A673 (cell line): ENCODE measurements at regions not wholly inside any gene's neighbourhood (a gene's known extent, or its start where the extent isn't known, plus 50 kb on each side); places are given as distances from the start of the nearest gene placed in this dataset.

Experiments
- BruUV-seq: library from RNA; stranded (reverse); fragments of 400-500 nt; replicated peaks from 2 replicates; lab custom pipeline; 2021; lab: Mats Ljungman, UMichigan
- CTCF ChIA-PET: fragments of 300-600 bp; sonication (Branson Sonifier 250); formaldehyde crosslinking; loops from one replicate; lab custom pipeline; 2022; ENCODE audit warnings: antibody characterized with exemption; lab: Charles Lee
- POLR2A ChIA-PET: fragments of 300-600 bp; sonication (Branson Sonifier 250); formaldehyde crosslinking; loops from one replicate; lab custom pipeline; 2022; ENCODE audit warnings: antibody characterized with exemption; ENCODE audit not compliant: low non-redundant PET; lab: Charles Lee
- DNase-seq: peaks from one replicate; pipeline ENCODE4 v3.0.0-alpha.2; 2015; ENCODE audit warnings: low spot score
- H3K27ac ChIP-seq: fragments of 200-600 bp; sonication (generic); 2 replicates; pipeline ENCODE4 v1.5.1; 2016; ENCODE audit warnings: mixed run types, low read depth, mild to moderate bottlenecking, mixed read lengths, antibody characterized with exemption, low read length; ENCODE audit not compliant: poor library complexity, severe bottlenecking
- H3K27me3 ChIP-seq: fragments of 200-600 bp; sonication (generic); replicated peaks from 2 replicates; pipeline ENCODE4 v1.6.1; 2017; ENCODE audit warnings: mixed run types, low read depth, mild to moderate bottlenecking, mixed read lengths, antibody characterized with exemption, low read length; ENCODE audit not compliant: insufficient read depth, poor library complexity
- H3K36me3 ChIP-seq: fragments of 200-600 bp; sonication (generic); 2 replicates; pipeline ENCODE4 v1.6.1; 2016; ENCODE audit warnings: mixed run types, mild to moderate bottlenecking, mixed read lengths, antibody characterized with exemption, low read length; ENCODE audit not compliant: insufficient read depth, poor library complexity, severe bottlenecking
- H3K4me1 ChIP-seq: fragments of 200-600 bp; sonication (generic); 2 replicates; pipeline ENCODE4 v1.6.1; 2017; ENCODE audit warnings: mixed run types, mild to moderate bottlenecking, mixed read lengths, antibody characterized with exemption, low read length; ENCODE audit not compliant: insufficient read depth, poor library complexity, severe bottlenecking
- H3K4me3 ChIP-seq: fragments of 200-600 bp; sonication (generic); 2 replicates; pipeline ENCODE4 v1.5.1; 2016; ENCODE audit warnings: low read depth, mixed run types, mild to moderate bottlenecking, mixed read lengths, low read length; ENCODE audit not compliant: poor library complexity, severe bottlenecking
- H3K9me3 ChIP-seq: fragments of 200-600 bp; sonication (generic); 2 replicates; pipeline ENCODE4 v1.6.1; 2016; ENCODE audit warnings: mixed run types, low read depth, mild to moderate bottlenecking, mixed read lengths, antibody characterized with exemption, low read length; ENCODE audit not compliant: poor library complexity, severe bottlenecking
- CTCF ChIP-seq: fragments of 300-800, 200-600 bp; sonication (generic); conservative IDR thresholded peaks from 2 replicates; pipeline ENCODE4 v1.5.1; 2017; ENCODE audit warnings: low read depth, mild to moderate bottlenecking, antibody characterized with exemption, low read length, moderate library complexity, mixed read lengths
- EZH2 ChIP-seq: fragments of 200-600 bp; sonication (generic); IDR thresholded peaks from 2 replicates; pipeline ENCODE4 v1.6.1; 2017; ENCODE audit warnings: borderline replicate concordance, low read depth, mild to moderate bottlenecking, mixed read lengths, antibody characterized with exemption, low read length; ENCODE audit not compliant: poor library complexity, severe bottlenecking
- intact Hi-C: fragments of 100-400 bp; cut with micrococcal nuclease; formaldehyde crosslinking; loops from one replicate; pipeline ENCODE4 v1.10.0; 2022; ENCODE audit not compliant: unreplicated experiment

DNA sequence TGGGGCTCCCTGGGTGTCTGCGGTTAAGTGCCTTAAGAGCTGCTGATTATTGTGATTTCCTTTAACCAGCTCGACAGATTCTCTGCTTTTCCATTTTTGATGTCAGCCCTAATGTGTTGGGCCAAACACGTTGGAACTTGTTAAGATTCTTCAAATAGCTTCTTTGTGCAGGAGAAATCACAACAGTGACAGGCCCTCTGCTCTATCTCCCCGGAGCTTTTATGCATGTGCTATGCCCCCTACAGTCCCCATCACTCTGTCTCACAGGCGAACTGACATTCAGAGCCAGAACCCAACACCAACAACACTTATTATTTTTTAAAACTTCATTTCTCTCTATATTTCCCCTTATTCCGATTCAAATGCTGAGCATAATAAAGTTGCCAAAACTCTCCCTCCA lies 371.7 kb upstream of the CELF4 start:
- Histone ChIP-seq H3K4me3 (no peak overlapping the region), H3K27ac (no peak overlapping the region), H3K36me3 (no peaks in the 10 kb centered on the region), H3K27me3 (no peaks in the 10 kb centered on the region), H3K4me1 (no peaks in the 10 kb centered on the region), H3K9me3 (peaks cover 5% of the 10 kb centered on the region)
- TF ChIP-seq EZH2 (no peak), CTCF (no peak)
- ChIA-PET POLR2A (no interaction called here), CTCF (no interaction called here)
- intact Hi-C loops, result no loop called here
- no peak for DNase-seq
- BruUV-seq, result no TSS peak

DNA sequence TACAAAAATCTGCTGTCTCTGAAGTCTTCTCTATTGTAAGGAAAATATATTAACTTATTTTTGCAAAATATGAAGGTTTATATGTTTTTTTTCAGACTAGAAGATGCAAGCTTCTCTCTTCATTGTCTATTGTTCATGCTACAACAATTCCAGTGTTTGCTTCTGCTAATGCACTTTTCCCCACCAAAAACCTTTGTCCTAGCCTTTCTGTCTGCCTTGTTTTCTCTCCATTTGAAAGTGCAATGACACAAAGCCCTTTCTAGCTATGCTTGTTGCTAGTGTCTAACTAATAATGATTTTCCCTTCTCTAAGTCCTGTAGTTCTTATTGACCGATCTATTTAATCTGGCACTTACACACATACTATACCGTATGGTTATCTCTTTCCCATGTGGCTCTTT lies 369.5 kb upstream of the CELF4 start:
- intact Hi-C loops, result no loop called here
- Histone ChIP-seq H3K9me3 (peaks cover 10% of the 10 kb centered on the region), H3K27ac (no peak overlapping the region), H3K36me3 (no peaks in the 10 kb centered on the region), H3K4me1 (no peaks in the 10 kb centered on the region), H3K27me3 (no peaks in the 10 kb centered on the region), H3K4me3 (no peak overlapping the region)
- ChIA-PET CTCF (no interaction called here), POLR2A (no interaction called here)
- TF ChIP-seq EZH2, result no peak
- TF ChIP-seq CTCF, result no peak
- DNase-seq, result no peak
- BruUV-seq, result no TSS peak

GRCh38 chr18:37930640-37931039 lies 365.0 kb upstream of the CELF4 start:
- CTCF ChIA-PET, result no interaction called here
- Histone ChIP-seq H3K4me3 (no peak overlapping the region), H3K27me3 (no peaks in the 10 kb centered on the region), H3K9me3 (peaks cover 5% of the 10 kb centered on the region), H3K36me3 (no peaks in the 10 kb centered on the region), H3K4me1 (no peaks in the 10 kb centered on the region), H3K27ac (no peak overlapping the region)
- intact Hi-C loops, result no loop called here
- BruUV-seq, result no TSS peak
- no peak for TF ChIP-seq EZH2
- TF ChIP-seq CTCF, result no peak
- DNase-seq, result no peak
- POLR2A ChIA-PET, result no interaction called here
